ENCODE measurements at regions not wholly inside any gene's neighbourhood (a gene's known extent, or its start where the extent isn't known, plus 50 kb on each side); places are given as distances from the start of the nearest gene placed in this dataset.

DNA sequence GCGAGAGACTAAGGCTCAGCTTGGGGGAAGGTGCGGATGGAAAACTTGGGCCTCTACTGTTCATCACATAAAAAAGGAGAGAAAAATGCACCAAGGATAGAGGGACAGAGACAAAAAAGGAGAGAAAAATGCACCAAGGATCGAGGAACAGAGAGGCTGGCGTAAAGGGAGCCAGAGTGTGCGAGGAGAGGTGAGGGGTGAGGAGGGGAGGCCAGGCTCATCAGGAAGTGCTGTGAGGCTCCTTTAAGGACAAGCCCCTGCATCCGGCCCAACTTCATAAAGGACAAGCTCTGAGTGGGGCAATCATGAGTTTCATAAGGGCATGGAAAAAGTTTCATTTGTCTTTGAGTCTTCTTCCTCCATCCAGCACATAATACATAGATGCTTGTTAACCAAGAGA is 117.2 kb upstream of the NXT1 start:
- peaks cover 3% of the 10 kb centered on the region for H3K36me3 Mint-ChIP-seq
- H3K4me3 Mint-ChIP-seq: no peak overlapping the region
- DNase-seq (ENCODE audit: extremely low spot score, unreplicated experiment): no peak
- H3K27me3 Mint-ChIP-seq: peaks cover 21% of the 10 kb centered on the region
- peaks cover 9% of the 10 kb centered on the region for H3K4me1 Mint-ChIP-seq (ENCODE audit: unreplicated experiment)
- peak overlapping the region; percentile 74 for H3K27ac Mint-ChIP-seq
- H3K9me3 Mint-ChIP-seq: peaks cover 5% of the 10 kb centered on the region
- no peak for TF ChIP-seq CTCF (conservative IDR thresholded peaks at IDR 0.05)

DNA sequence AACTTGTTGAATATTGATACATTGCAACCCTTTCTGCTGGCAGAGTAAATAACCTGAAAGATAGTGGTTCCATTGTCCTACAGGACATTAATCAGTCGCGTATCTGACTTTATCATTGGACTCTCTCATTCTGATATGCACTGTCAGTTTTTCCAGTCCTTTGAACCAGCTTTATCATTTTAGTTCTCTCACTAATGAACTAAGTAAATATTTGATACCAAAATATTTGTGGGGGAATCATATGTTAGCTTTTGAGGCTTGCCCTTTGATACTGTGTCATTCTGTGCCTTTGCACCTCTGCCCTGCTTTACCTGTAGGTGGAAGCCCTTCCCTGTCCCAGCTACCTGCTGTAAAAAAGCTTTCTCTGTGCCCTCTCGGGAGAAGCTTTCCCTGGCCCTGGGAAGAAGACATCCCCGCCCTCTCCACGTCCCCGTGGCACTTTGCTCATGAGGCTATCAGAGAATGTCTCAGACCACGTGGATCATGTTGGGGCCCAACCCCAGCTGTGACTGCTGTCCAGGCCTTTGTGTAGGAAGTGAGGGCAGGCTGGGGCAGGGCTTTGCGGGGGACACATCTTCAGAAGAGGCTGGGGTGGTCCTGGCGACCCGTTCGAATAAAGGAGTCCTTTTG is 117.8 kb upstream of the NXT1 start:
- H3K27ac Mint-ChIP-seq: peak overlapping the region; percentile 74
- DNase-seq (ENCODE audit: extremely low spot score, unreplicated experiment): no peak
- no peak overlapping the region for H3K4me3 Mint-ChIP-seq
- H3K4me1 Mint-ChIP-seq (ENCODE audit: unreplicated experiment): peaks cover 9% of the 10 kb centered on the region
- peaks cover 16% of the 10 kb centered on the region for H3K27me3 Mint-ChIP-seq
- peaks cover 3% of the 10 kb centered on the region for H3K36me3 Mint-ChIP-seq
- H3K9me3 Mint-ChIP-seq: peaks cover 5% of the 10 kb centered on the region
- TF ChIP-seq CTCF (conservative IDR thresholded peaks at IDR 0.05): no peak

DNA sequence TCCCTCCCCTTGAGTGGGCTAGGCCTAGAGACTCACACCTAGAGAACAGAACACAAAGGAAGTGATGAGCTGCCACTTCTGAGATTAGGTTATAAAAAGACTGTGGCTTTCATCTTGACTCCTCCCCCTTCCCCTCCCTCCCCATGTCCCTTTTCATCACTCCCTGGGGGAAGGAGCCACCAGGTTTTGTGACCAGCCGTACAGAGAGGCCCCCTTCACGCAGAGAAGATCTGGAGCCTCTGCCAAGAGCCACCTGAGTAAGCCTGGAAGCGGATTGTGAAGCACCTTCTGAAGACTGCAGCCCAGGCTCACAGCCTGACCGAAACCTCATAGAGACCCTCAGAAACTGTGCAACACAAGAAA is 118.4 kb upstream of the NXT1 start:
- TF ChIP-seq CTCF (conservative IDR thresholded peaks at IDR 0.05): no peak
- H3K27ac Mint-ChIP-seq: no peak overlapping the region

GRCh38 chr20:23231561-23232218 is 118.9 kb upstream of the NXT1 start:
- H3K27me3 Mint-ChIP-seq: peaks cover 6% of the 10 kb centered on the region

More for the DNA sequence above, 118.4 kb upstream of the NXT1 start:
- Mint-ChIP-seq H3K4me3 (no peak overlapping the region), H3K9me3 (peaks cover 5% of the 10 kb centered on the region), H3K27me3 (peaks cover 10% of the 10 kb centered on the region), H3K4me1 (ENCODE audit: unreplicated experiment) (peaks cover 9% of the 10 kb centered on the region), H3K36me3 (peaks cover 3% of the 10 kb centered on the region)
- no peak for DNase-seq (ENCODE audit: extremely low spot score, unreplicated experiment)

GRCh38 chr20:23230766-23231385 is 119.7 kb upstream of the NXT1 start:
- Mint-ChIP-seq H3K27ac (no peak overlapping the region), H3K9me3 (peaks cover 5% of the 10 kb centered on the region), H3K36me3 (peaks cover 3% of the 10 kb centered on the region), H3K27me3 (peaks cover 6% of the 10 kb centered on the region), H3K4me3 (no peak overlapping the region), H3K4me1 (ENCODE audit: unreplicated experiment) (peaks cover 9% of the 10 kb centered on the region)
- DNase-seq (ENCODE audit: extremely low spot score, unreplicated experiment): no peak
- no peak for TF ChIP-seq CTCF (conservative IDR thresholded peaks at IDR 0.05)

More at GRCh38 chr20:23231561-23232218, 118.9 kb upstream of the NXT1 start:
- peaks cover 3% of the 10 kb centered on the region for H3K36me3 Mint-ChIP-seq
- H3K4me3 Mint-ChIP-seq: no peak overlapping the region
- TF ChIP-seq CTCF (conservative IDR thresholded peaks at IDR 0.05): no peak
- peaks cover 5% of the 10 kb centered on the region for H3K9me3 Mint-ChIP-seq
- H3K27ac Mint-ChIP-seq: no peak overlapping the region
- peaks cover 9% of the 10 kb centered on the region for H3K4me1 Mint-ChIP-seq (ENCODE audit: unreplicated experiment)
- no peak for DNase-seq (ENCODE audit: extremely low spot score, unreplicated experiment)
